GM19438 (cell line): ENCODE measurements at regions not wholly inside any gene's neighbourhood (a gene's known extent, or its start where the extent isn't known, plus 50 kb on each side); places are given as distances from the start of the nearest gene placed in this dataset.

Source experiments
- ATAC-seq: cut with Tn5 transposase; IDR thresholded peaks from one replicate; pipeline ENCODE4 v1.9.1; 2021; ENCODE audit warnings: low read depth; ENCODE audit not compliant: unreplicated experiment

DNA sequence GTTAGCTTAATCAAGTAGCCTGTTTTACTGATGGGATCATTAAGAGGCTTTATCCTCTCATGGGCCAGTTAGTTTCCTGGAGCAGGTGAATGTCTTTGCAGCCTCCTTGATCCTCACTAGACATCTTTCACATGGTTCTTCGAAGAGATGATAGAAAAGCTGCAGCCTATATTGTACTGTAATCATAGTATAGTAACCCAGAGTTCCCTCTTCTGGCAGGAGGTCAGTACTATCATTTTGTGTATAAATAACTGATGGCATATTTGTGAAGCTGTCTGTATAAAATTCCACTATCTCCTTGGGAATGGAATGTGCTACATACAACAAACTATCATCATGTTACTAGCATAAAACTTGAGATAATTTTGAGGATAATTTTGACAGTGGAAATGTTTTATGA lies 123.8 kb upstream of the PRPS1L1 start:
- no peak for ATAC-seq

- no peak for ATAC-seq
These were observed 125.6 kb upstream of the PRPS1L1 start for GRCh38 chr7:18153183-18153748.

DNA sequence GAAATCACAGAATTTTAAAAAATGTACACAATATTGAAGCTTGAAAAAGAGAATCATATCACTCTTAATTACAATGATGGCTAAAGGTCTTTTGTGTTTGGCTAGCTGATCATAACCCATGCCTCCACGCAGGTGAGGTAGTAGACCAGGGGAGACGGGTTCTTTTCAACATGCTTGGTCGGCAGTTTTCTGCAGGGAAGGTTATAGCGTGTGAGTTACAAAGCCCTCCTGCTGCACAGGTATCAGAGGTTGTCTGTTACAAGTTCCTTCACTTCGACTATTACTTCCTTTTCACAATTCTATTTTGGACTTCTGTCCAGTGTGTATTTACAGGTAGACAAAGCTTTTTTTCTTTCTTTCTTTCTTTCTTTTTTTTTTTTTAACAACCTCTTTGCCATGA lies 127.1 kb upstream of the PRPS1L1 start:
- no peak for ATAC-seq

GRCh38 chr7:18157233-18157632 lies 129.6 kb upstream of the PRPS1L1 start:
- ATAC-seq, result no peak

- no peak for ATAC-seq
These were observed 135.0 kb upstream of the PRPS1L1 start for GRCh38 chr7:18162657-18163056.

DNA sequence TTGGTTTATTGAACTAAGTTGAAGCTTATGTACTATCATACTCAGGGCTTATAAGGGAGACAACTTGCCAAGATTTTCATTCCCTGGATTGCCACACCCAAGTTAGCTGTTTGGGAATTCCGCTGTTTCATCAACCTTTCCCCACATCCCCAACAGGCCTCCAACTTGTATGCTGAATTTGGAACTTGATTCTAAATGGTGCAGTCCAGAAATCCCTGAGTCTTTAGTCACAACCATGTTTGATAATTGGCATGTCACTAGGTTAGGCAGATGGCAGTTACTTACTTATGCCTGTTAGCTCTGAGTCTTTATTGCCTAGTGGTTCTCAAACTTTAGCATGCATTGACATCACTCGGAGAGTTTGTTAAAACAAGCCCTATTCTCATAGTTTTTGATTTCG lies 135.4 kb upstream of the PRPS1L1 start:
- ATAC-seq, result no peak

DNA sequence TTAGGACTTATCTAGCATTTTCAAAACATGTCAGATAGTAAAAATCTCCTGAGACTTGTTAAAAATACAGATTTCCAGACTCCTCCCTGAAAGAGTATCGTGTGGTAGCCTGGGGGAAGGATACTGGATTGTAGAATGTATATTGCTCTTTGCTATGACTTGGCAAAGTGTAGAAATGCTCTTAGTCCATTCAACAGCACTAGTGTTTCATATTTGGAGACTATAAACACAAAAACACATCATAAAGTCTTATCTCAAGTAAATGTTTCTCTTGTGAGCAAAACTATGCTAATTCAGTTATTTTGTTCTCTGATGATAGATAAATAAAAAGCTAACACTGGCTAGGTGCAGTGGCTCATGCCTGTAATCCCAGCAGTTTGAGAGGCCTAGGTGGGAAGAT lies 137.5 kb upstream of the PRPS1L1 start:
- no peak for ATAC-seq

DNA sequence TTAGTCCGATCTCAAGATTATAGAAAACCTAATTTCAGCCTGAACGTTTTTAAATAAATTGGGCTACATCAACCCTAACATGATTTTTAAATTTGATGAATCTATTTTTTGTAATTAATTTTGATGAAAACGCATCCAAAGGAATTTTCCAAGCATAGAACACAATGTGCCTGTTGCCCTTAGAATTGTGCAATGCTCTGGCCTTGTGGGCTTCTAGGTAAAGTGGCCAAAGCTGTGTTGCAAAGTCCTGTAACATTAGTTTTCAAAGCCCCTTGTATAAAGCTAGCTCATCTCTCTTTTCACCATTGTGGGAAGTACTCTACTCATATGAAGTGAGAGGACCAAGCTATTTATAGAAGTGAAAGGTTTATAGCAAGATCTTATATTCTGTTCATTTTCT lies 138.4 kb upstream of the PRPS1L1 start:
- ATAC-seq, result no peak

DNA sequence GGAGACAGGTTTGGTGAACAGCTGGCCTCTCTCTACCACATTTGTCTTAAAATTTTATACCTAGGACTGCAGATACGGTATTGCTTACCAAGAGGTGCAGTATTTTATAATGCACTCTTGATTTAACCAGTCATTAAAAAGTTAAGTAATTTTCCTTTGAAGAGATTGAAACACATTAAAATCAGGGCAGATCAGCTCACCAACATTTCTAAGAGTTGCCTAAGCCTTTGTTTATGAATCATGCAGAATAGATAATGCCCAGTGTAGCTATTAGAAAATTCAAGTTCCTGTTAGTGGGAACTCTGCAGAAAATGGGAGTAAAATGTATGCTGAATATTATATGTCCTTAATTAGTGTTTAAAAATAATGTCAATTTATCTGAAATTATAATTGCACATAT lies 140.2 kb upstream of the PRPS1L1 start:
- no peak for ATAC-seq

DNA sequence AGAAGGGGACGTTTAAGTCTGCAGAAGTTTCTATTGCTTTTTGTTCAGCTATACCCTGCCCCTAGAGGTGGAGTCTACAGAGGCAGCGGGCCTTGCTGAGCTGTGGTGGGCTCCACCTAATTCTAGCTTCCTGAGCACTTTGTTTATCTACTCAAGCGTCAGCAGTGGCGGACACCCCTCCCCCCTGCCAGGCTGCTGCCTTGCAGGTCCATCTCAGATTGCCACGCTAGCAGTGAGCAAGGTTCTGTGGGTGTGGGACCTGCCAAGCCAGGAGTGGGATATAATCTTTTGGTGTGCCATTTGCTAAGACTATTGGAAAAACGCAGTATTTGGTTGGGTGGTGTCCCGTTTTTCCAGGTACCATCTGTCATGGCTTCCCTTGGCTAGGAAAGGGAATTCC lies 147.3 kb upstream of the PRPS1L1 start:
- ATAC-seq, result no peak

- no peak for ATAC-seq
These were observed 148.3 kb upstream of the PRPS1L1 start for GRCh38 chr7:18175801-18176450.

DNA sequence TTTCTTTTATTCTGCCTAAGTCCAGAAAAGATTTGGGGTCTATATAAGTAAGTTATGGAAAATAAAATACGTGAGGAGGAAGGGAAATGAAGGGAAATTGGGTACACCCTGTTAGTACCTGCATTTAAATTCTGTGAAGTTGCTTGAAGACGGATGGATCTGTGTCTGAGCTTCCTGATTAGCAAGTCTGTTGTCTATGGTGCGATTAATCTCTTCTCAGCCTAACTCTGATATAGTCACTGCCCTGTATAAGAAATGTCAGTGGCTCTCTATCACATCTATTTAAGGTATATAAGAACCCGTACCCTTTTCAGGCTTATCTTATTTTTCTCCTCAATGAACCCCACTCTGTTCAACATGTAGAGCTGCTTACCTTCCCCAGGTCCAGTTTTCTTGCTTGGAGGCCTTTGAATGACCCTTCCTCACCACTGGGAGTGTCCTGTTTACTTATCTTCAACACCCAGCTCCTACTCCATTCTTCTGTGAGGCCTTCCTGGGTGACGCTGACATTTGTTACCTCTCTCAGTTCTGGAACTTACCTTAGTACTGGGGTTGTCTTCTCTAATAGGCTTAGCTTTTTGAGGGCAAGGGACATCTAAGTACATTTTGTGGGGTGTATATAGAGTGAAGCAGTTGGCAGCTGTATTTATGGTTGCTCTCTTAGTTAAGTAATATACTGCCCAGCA lies 149.6 kb upstream of the PRPS1L1 start:
- ATAC-seq, result peak; percentile 0

- peak; percentile 89 for ATAC-seq
These were observed 150.4 kb upstream of the PRPS1L1 start for GRCh38 chr7:18177815-18178660.

DNA sequence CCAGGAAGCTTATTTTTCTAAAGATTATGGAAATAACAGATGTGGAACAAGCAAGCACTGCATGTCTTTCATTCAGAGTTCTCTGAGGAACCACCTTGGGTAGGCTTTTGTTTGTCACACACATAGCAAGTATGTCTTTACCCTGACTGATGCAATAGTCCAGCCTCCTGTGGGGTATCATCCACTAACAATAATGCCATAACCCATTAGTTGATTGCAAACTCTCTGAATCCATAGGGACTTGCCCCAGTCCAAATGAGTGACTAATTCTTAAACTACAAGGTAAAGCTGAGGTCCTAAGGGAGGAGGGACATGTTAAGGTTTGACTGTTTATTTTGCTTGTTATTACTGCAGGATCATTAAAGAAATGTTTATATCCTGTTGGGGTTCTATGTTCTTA lies 151.4 kb upstream of the PRPS1L1 start:
- no peak for ATAC-seq

DNA sequence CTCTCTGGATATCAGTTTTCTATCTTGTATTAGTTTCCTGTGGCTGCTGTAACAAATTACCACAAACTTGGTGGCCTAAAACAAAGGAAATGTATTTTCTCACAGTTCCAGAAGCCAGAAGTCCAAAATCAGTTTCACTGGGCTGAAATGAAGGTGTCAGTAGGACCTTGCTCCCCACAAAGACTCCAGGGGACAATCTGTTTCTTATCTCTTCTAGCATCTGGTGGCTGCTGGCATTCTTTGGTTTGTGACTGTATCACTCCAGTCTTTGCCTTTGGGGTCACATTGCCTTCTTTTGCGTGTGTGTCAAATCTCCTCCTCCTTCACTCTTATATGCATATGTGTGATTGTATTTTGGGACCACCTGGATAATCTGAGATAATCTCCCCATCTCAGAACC lies 153.0 kb upstream of the PRPS1L1 start:
- no peak for ATAC-seq

- no peak for ATAC-seq
These were observed 162.0 kb upstream of the PRPS1L1 start for GRCh38 chr7:18189500-18190126.

- ATAC-seq, result no peak
These were observed 163.7 kb upstream of the PRPS1L1 start for GRCh38 chr7:18191341-18191740.

GRCh38 chr7:18191862-18192625 lies 164.4 kb upstream of the PRPS1L1 start:
- no peak for ATAC-seq

DNA sequence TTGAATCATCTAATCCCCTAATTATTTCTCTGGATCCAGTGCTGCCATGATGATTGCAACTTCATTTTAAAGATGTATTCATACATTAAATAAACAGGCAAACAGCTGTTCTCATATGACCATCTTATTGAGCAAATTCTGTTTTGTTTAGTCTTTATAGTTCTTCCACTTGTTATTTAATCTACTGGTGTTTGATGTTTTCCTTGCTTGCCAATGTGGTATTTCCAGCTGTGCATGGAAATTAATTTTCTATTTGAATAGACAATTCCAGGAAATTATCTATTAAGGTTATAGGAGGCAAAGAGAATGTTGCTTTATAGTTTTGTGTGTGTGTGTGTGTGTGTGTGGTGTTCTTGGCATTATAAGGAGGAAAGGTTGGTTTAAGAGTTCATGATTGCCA lies 167.0 kb upstream of the PRPS1L1 start:
- ATAC-seq, result no peak

DNA sequence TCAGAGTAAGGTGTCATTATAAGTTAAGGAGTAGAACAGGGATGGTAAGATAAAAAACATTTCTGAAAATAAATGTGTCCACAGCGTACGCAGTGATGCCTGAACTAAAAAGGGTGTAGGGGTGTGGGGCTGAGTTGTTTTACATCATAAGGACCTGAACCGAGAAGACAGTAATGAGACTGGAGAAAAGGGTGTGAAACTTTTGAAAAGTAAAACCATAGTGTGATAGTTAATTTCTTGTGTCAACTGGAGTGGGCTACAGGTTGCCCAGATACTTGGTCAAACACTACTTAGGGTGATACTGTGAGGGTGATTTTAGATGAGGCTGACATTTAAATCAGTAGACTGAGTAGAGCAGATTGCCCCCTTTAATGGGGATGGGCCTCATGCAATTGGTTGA lies 169.0 kb upstream of the PRPS1L1 start:
- no peak for ATAC-seq
